HG02642 (cell line): ENCODE measurements at regions not wholly inside any gene's neighbourhood (a gene's known extent, or its start where the extent isn't known, plus 50 kb on each side); places are given as distances from the start of the nearest gene placed in this dataset.

ENCODE experiments used
- ATAC-seq: cut with Tn5 transposase; IDR thresholded peaks from one replicate; pipeline ENCODE4 v1.9.1; 2021; ENCODE audit warnings: mild to moderate bottlenecking; ENCODE audit not compliant: unreplicated experiment, poor library complexity

- no peak for ATAC-seq
These were observed 210.3 kb upstream of the FOXF1 start for GRCh38 chr16:86299882-86300610.

DNA sequence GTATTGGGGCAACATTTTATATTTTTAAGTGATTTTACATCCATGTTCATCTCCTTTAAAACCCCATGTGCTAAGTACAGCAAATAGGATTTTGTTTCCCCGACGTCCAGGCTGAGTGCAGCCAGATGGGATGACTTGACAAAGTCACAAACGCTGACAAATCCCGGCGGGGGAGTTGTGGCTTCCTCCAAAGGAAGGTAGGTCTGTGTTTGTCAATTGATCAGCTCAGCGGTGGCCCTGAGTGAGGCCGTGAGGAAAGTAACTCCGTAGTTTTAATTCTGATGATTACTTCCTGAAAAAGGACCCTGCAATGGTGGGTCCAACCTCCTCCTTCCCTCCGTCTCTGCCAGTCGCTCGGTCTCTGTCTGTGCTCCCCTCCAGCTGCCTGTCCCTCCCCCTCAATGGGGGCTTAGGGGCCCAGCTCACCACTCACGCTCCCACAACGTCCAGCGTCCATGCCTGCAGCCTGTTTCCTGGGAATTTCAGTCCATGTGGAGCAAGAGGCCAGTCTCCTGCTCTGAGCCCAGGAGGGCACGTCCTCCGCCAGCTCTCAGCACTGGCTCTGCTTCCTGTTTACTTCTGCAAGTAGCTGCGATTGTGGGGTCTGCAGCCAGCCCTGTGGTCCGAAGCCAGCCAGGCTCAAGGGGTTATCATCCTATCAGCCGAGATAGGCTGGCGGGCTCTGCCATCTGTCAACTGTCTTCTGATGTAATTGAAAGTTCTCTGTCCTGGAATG, 209.4 kb upstream of the FOXF1 start:
- ATAC-seq: no peak

GRCh38 chr16:86302421-86303109, 207.8 kb upstream of the FOXF1 start:
- no peak for ATAC-seq

- ATAC-seq: no peak
These were observed 206.3 kb upstream of the FOXF1 start for GRCh38 chr16:86303787-86304678.

GRCh38 chr16:86304868-86305267, 205.5 kb upstream of the FOXF1 start:
- no peak for ATAC-seq

DNA sequence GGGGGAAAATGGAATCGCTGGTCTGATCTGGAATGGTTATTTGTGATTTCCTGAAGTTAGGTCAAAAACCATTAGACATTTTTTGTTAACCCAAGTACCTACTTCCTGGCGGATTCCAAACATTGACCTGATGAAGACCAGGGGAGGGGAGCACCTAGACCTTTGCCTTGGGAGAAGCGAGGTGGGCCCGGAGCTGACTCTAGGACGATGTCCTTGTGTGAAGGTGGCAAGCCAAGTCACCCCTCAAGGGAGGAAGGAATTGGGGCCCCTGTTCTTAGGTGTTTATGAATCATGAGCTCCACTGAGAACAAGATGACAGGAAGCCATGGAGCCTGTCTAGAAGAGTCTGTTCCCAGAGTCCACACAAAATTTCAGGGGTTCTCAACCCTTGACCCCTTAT, 204.9 kb upstream of the FOXF1 start:
- ATAC-seq: no peak

- no peak for ATAC-seq
These were observed 204.2 kb upstream of the FOXF1 start for GRCh38 chr16:86306011-86306644.

DNA sequence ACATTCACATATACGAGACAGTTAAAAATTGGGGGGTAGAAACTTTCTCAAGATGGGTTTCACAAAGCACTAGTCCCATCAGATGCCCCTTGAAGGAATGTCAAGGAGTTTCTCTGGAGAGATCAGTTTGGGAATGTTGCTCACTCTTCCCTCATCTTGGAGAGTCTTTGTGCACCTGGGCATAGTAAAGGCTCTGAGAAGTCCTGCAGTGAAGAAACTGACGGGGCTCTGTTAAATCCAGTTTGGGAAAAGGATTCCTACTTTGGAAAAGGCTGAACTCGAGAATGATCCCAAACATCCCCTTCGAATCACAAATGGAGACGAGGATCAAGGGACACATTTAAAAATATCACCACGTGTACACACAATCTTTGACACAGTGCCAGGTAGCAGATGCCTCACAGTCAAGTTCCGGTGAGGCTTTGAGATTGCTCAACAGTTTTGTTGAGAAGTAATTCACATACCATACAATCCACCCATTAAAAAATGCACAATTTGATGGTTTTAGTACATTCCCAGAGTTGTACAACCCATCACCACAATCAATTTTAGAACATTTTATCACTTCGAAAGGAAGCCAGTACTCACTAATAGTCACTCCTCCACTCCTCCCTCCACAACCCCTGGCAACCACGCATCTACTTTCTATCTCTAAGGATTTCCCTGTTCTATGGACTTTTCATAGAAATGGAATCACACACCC, 203.4 kb upstream of the FOXF1 start:
- no peak for ATAC-seq

GRCh38 chr16:86307514-86307903, 202.8 kb upstream of the FOXF1 start:
- no peak for ATAC-seq

DNA sequence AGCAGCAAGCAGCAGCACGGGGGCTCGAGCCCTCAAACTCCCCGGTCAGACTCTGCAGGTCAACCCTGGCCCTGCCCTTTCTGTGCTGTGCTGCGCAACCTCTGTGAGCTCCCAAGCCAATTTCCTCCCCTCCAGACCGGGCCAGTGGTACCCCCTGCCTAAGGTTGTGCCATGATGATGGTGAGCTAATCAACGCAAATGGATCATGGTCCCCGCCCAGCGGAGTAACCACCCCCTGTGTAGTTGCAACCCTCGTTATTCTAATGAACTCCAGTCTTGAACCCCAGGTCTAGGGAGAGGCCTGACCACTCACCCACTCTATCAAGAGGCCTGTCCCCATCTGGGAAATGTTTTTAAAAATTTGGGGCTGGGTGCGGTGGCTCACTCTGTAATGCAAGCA, 201.8 kb upstream of the FOXF1 start:
- ATAC-seq: no peak

- ATAC-seq: no peak
These were observed 196.7 kb upstream of the FOXF1 start for GRCh38 chr16:86313631-86314030.

GRCh38 chr16:86314402-86315025, 195.8 kb upstream of the FOXF1 start:
- ATAC-seq: no peak

DNA sequence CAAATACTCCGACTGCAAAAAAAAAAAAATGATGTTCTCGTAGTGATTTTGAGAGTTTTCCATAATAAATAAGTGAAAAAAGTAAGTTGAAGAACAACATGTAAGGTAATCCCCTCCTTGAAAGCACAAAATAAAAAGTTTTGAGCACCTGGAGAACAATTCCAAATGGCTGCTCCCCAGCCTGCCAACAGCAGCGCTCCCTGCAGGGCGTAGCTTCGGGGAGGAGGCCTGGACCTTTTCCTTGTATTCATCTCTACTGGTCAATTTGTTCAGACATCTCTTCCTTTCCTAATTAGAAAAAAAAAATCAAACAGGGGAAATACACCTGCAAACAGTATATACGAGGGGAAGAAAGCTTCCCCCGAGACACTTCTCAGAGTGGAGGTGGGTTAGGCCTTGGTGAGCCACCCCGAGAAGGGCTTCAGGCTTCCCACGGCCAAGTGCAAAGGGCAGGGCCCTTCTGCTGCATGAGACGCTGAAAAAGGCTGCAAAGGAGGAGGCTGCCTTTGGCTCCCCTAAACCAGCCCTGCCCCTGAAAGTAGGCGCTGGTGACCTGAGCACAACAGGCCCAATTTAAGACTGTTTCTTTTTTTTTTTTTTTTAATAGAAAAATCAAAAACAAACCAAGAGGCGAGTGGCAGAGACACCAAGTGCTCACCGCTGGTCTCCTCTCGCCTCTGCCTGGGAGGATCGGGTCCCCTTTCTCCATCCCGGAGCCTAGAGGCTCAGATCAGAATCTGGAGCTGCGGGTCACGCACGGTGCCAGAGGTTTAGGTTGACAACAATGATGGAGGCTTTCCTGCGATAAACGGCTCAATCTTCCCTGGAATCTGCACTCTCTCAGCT, 193.1 kb upstream of the FOXF1 start:
- no peak for ATAC-seq

DNA sequence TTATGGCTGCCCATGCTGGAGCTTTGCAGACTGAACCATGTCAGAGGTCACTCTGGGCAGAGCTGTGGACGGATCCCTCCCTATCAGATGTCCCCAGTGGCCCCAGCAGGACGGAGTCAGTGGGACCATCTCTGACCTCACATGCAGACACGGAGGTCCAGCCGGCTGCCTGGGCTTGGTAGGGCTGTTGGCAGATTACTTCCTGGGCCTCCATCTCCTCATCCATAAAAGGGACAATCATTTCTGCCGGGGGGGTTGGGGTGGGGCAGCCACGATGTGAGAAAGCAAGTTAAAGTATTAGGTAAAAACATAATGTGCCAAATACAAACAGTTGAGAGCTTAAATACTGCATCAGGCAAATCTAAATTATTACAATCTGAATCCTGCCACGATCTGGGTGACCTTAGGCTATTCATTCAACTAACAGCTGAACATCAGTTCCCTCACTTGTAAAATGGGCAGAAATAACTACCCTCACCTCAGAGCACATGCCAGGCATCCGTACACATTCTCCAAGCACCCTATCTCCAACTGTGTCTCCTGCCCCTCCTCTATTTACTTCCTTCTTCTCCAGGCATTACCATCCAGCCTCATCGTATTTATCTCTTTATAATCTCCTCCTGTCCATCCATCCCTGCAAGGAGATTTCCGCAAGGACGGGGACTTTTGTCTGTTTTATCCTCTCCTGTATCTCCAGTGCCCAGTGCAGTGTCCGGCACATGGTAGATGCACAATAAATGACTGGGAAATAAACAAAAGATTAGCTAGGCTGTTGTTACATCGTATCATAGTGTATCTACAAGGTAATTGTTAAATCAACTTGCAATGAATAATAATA, 192.3 kb upstream of the FOXF1 start:
- no peak for ATAC-seq

DNA sequence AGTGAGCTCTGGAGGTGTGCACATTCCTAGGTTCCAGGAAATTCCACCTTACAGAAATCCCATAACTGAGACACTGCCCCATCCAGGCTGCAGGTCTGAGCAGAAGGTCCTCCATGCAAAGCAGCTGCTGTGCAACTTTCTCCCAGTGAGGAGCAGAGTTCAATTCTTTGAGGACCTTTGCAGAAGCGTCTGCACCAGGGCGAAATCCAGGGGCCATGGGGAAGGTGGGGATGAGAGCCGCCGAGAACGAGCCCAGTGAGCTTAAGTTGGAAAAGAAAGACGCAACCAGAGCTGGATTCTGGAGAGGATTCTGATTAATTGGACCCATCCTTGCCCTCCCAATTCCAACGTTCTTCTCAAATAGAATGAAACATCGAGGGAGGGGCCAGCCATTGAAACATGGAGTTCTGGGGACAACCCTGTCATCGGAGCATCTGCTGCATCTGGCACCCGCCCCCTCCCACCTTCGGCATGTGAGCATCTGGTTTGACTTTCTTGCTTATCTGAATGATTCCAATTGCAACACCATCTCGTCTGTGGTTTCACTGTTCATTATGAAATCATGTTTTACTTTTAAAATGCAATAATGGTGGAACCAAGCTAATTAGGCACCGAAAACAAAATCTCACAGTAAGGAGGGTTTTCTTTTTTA, 190.6 kb upstream of the FOXF1 start:
- ATAC-seq: no peak

- ATAC-seq: no peak
These were observed 190.1 kb upstream of the FOXF1 start for GRCh38 chr16:86320237-86320595.

DNA sequence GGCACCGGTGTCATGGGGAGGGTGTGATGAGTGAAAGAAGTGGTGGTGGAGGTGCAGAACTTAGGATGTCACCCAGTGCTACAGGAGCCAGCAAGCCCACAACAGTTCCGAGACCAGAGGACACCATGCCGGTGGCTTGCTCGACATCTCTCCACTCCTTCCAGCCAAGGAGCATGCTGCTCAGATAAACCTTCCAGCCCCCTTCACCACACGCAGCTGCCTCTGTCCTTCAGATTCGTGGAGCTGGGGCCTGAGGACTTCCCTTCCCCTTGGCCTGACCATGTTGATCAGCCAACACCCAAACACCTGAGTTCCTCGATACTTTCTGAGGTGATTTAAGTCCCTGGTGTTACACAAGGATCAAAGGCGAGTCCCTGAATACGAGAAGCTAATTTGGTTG, 188.8 kb upstream of the FOXF1 start:
- ATAC-seq: no peak
